SK-N-SH treated with all-trans-retinoic acid at 6 μM for 48 hours (cell line): ENCODE measurements at regions not wholly inside any gene's neighbourhood (a gene's known extent, or its start where the extent isn't known, plus 50 kb on each side); places are given as distances from the start of the nearest gene placed in this dataset.
"Not testable (repeated sequence)": the region's sequence is repeated elsewhere in the genome, so short reads cannot be mapped to it uniquely, and the experiment has no call there.

Experiments used
- ATAC-seq: fragments of 200-7000 bp; cut with Tn5 transposase; 3 replicates; pipeline ENCODE4 v1.9.1; 2020; ENCODE audit warnings: mild to moderate bottlenecking, moderate library complexity
- ARNTL ChIP-seq: fragments of 450-650 bp; formaldehyde crosslinking; IDR thresholded peaks from 2 replicates; pipeline ENCODE4 v1.5.0; 2020; ENCODE audit warnings: low read depth, mild to moderate bottlenecking, moderate library complexity, borderline replicate concordance
- BACH2 ChIP-seq: fragments of 250-450 bp; sonication (Bioruptor Pico); IDR thresholded peaks from 2 replicates; pipeline ENCODE4 v1.9.0; 2021; ENCODE audit warnings: mild to moderate bottlenecking, borderline replicate concordance
- CSDC2 ChIP-seq: fragments of 250-450 bp; sonication (Bioruptor Pico); IDR thresholded peaks from 2 replicates; pipeline ENCODE4 v1.5.0; 2020; ENCODE audit warnings: mild to moderate bottlenecking, moderate library complexity
- GLIS3 ChIP-seq: fragments of 250-450 bp; sonication (Bioruptor Pico); IDR thresholded peaks from 2 replicates; pipeline ENCODE4 v1.5.0; 2020; ENCODE audit warnings: mild to moderate bottlenecking, moderate library complexity
- ISL1 ChIP-seq: fragments of 250-450 bp; sonication (Bioruptor Pico); IDR thresholded peaks from 2 replicates; pipeline ENCODE4 v2.1.2; 2022; ENCODE audit warnings: mild to moderate bottlenecking, moderate library complexity
- OSR1 ChIP-seq: fragments of 250-450 bp; sonication (Bioruptor Pico); IDR thresholded peaks from 2 replicates; pipeline ENCODE4 v1.8.0; 2022; ENCODE audit warnings: moderate library complexity, mild to moderate bottlenecking, inconsistent platforms
- PPARA ChIP-seq: fragments of 250-450 bp; sonication (Bioruptor Pico); IDR thresholded peaks from 2 replicates; pipeline ENCODE4 v1.5.0; 2020; ENCODE audit warnings: mild to moderate bottlenecking, borderline replicate concordance
- RARB ChIP-seq: fragments of 250-450 bp; sonication (Bioruptor Pico); IDR thresholded peaks from 2 replicates; pipeline ENCODE4 v1.8.0; 2021; ENCODE audit warnings: mild to moderate bottlenecking, moderate library complexity
- SNAI2 ChIP-seq: fragments of 250-450 bp; sonication (Bioruptor Pico); IDR thresholded peaks from 2 replicates; pipeline ENCODE4 v1.5.0; 2020; ENCODE audit warnings: mild to moderate bottlenecking, moderate library complexity
- TCF4 ChIP-seq: fragments of 250-450 bp; sonication (Bioruptor Pico); IDR thresholded peaks from 2 replicates; pipeline ENCODE4 v1.8.0; 2021; ENCODE audit warnings: mild to moderate bottlenecking, moderate library complexity, borderline replicate concordance
- ZC3H10 ChIP-seq: fragments of 250-450 bp; sonication (Bioruptor Pico); IDR thresholded peaks from 2 replicates; pipeline ENCODE4 v1.5.1; 2021; ENCODE audit warnings: mild to moderate bottlenecking, moderate library complexity
- ZFP3 ChIP-seq: fragments of 250-450 bp; sonication (Bioruptor Pico); IDR thresholded peaks from 2 replicates; pipeline ENCODE4 v1.5.0; 2020; ENCODE audit warnings: mild to moderate bottlenecking, moderate library complexity
- ZFP30 ChIP-seq: fragments of 450-650 bp; formaldehyde crosslinking; IDR thresholded peaks from 2 replicates; pipeline ENCODE4 v1.5.0; 2022; ENCODE audit warnings: mild to moderate bottlenecking, moderate library complexity
- ZNF565 ChIP-seq: fragments of 450-650 bp; formaldehyde crosslinking; conservative IDR thresholded peaks from 2 replicates; pipeline ENCODE4 v1.5.0; 2020; ENCODE audit warnings: low read depth, mild to moderate bottlenecking, moderate library complexity
- ZNF70 ChIP-seq: fragments of 450-650 bp; formaldehyde crosslinking; IDR thresholded peaks from 2 replicates; pipeline ENCODE4 v1.5.0; 2020; ENCODE audit warnings: mild to moderate bottlenecking, moderate library complexity
- ZNF8 ChIP-seq: fragments of 450-650 bp; formaldehyde crosslinking; IDR thresholded peaks from 2 replicates; pipeline ENCODE4 v1.5.0; 2020; ENCODE audit warnings: mild to moderate bottlenecking, moderate library complexity
- TF ChIP-seq, protein P1 (sequence below): fragments of 250-450 bp; sonication (Bioruptor Pico); IDR thresholded peaks from 2 replicates; pipeline ENCODE4 v1.5.1; 2020; ENCODE audit warnings: low read depth, mild to moderate bottlenecking, moderate library complexity
- TF ChIP-seq, protein P2 (sequence below): fragments of 250-450 bp; sonication (Bioruptor Pico); IDR thresholded peaks from 2 replicates; pipeline ENCODE4 v1.8.0; 2021; ENCODE audit warnings: low read depth, mild to moderate bottlenecking, moderate library complexity, borderline replicate concordance
- TF ChIP-seq, protein P3 (sequence below): fragments of 250-450 bp; sonication (Bioruptor Pico); IDR thresholded peaks from 2 replicates; pipeline ENCODE4 v1.8.0; 2020; ENCODE audit warnings: mild to moderate bottlenecking, moderate library complexity, borderline replicate concordance
- TF ChIP-seq, protein P4 (sequence below): fragments of 250-450 bp; sonication (Bioruptor Pico); IDR thresholded peaks from 2 replicates; pipeline ENCODE4 v1.5.0; 2020; ENCODE audit warnings: mild to moderate bottlenecking, moderate library complexity

DNA sequence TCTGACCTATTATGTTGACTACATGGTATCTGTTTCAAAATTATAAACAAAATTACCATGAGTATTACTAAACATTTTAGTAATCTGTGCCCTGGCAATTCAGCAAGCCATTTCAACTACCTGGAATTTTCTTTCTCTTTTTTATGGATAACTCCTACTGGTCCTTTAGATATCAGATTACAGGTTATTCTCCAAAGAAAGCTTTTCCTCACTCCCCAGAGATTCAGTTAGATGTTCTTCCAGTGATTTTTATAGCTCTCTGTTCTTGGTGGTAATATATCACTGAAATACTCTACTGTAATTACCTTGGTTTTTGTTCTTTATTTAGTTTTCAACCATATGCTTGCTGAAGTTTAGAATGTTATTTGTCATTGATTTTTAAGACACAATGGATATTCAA is 930.2 kb upstream of the FOXG1 start:
- TF ChIP-seq ZNF70 (no peak), TCF4 (CRISPR knock-in tag) (no peak), OSR1 (CRISPR knock-in tag) (no peak), ZNF8 (CRISPR knock-in tag) (no peak), ZNF565 (no peak), PPARA (CRISPR knock-in tag) (no peak), ISL1 (CRISPR knock-in tag) (no peak), RARB (no peak), ARNTL (CRISPR knock-in tag) (no peak), CSDC2 (CRISPR knock-in tag) (no peak), SNAI2 (CRISPR knock-in tag) (no peak), ZC3H10 (CRISPR knock-in tag) (no peak), ZFP30 (CRISPR knock-in tag) (no peak), ZFP3 (CRISPR knock-in tag) (no peak), GLIS3 (CRISPR knock-in tag) (no peak)
- TF ChIP-seq, protein P1, sequence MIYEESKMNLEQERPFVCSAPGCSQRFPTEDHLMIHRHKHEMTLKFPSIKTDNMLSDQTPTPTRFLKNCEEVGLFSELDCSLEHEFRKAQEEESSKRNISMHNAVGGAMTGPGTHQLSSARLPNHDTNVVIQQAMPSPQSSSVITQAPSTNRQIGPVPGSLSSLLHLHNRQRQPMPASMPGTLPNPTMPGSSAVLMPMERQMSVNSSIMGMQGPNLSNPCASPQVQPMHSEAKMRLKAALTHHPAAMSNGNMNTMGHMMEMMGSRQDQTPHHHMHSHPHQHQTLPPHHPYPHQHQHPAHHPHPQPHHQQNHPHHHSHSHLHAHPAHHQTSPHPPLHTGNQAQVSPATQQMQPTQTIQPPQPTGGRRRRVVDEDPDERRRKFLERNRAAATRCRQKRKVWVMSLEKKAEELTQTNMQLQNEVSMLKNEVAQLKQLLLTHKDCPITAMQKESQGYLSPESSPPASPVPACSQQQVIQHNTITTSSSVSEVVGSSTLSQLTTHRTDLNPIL = no peak
- TF ChIP-seq, protein P2, sequence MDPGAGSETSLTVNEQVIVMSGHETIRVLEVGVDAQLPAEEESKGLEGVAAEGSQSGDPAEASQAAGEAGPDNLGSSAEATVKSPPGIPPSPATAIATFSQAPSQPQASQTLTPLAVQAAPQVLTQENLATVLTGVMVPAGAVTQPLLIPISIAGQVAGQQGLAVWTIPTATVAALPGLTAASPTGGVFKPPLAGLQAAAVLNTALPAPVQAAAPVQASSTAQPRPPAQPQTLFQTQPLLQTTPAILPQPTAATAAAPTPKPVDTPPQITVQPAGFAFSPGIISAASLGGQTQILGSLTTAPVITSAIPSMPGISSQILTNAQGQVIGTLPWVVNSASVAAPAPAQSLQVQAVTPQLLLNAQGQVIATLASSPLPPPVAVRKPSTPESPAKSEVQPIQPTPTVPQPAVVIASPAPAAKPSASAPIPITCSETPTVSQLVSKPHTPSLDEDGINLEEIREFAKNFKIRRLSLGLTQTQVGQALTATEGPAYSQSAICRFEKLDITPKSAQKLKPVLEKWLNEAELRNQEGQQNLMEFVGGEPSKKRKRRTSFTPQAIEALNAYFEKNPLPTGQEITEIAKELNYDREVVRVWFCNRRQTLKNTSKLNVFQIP (CRISPR knock-in tag) = no peak
- TF ChIP-seq, protein P3, sequence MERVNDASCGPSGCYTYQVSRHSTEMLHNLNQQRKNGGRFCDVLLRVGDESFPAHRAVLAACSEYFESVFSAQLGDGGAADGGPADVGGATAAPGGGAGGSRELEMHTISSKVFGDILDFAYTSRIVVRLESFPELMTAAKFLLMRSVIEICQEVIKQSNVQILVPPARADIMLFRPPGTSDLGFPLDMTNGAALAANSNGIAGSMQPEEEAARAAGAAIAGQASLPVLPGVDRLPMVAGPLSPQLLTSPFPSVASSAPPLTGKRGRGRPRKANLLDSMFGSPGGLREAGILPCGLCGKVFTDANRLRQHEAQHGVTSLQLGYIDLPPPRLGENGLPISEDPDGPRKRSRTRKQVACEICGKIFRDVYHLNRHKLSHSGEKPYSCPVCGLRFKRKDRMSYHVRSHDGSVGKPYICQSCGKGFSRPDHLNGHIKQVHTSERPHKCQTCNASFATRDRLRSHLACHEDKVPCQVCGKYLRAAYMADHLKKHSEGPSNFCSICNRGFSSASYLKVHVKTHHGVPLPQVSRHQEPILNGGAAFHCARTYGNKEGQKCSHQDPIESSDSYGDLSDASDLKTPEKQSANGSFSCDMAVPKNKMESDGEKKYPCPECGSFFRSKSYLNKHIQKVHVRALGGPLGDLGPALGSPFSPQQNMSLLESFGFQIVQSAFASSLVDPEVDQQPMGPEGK (CRISPR knock-in tag) = no peak
- TF ChIP-seq, all 23 proteins: peak for 0
- ATAC-seq = no peak

DNA sequence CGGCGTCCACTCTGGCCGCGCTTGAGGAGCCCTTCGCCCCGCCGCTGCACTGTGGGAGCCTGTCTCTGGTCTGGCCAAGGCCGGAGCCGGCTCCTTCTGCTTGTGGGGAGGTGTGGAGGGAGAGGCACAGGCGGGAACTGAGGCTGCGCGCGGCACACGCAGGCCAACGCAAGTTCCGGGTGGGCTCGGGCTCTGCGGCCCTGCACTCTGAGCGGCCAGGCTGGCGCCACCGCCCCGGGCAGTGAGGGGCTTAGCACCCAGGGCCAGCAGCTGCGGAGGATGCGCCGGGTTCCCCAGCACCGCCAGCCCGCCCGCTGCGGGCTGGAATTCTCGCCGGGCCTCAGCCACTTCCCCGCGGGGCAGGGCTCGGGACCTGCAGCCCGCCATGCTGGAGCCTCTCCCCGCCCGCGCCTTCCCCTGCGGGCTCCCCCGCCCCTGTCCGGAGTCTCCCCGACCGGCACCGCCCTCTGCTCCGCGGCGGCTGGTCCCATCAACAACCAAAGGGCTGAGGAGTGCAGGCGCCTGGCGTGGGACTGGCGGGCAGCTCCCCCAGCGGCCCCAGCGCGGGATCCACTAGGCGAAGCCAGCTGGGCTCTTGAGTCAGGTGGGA is 921.2 kb upstream of the FOXG1 start:
- peak; percentile 99 for ATAC-seq

DNA sequence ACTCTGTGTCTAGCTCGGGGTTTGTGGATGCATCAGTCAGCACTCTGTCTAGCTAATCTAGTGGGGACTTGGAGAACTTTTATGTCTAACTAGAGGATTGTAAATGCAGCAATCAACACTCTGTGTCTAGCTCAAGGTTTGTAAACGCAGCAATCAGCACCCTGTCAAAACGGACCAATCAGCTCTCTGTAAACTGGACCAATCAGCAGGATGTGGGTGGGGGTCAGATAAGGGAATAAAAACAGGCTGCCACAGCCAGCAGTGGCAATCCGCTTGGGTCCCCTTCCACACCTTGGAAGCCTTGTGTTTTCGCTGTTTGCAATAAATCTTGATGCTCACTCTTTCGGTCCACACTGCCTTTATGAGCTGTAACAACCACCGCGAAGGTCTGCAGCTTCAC is 920.7 kb upstream of the FOXG1 start:
- peak; percentile 45 for ATAC-seq

More for the DNA sequence above, 921.2 kb upstream of the FOXG1 start:
- TF ChIP-seq ARNTL (CRISPR knock-in tag) = no peak
- no peak for TF ChIP-seq CSDC2 (CRISPR knock-in tag)
- no peak for TF ChIP-seq BACH2 (CRISPR knock-in tag)
- TF ChIP-seq PPARA (CRISPR knock-in tag) = no peak
- no peak for TF ChIP-seq RARB
- TF ChIP-seq ZNF565 = no peak

DNA sequence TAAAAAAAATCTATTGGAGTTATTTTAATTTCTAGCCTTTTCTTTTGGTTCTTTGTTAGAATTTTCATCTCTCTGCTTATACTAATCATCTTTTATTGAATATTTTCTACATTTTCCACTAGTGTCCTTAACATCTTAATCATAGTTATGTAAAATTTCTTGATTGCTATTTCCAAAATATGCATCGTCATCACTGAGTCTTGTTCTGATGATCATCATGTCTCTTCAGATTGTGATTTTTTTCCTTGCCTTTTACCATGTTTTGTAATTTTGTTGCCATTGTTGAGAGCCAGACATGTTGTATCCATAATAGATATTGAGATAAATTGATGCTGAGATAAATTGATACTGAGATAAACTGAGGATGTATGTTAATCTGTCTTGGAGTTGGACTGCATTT is 919.1 kb upstream of the FOXG1 start:
- not testable (repeated sequence) for ATAC-seq

More for the DNA sequence above, 920.7 kb upstream of the FOXG1 start:
- TF ChIP-seq PPARA (CRISPR knock-in tag) (no peak), ZFP3 (CRISPR knock-in tag) (no peak), OSR1 (CRISPR knock-in tag) (no peak), ZNF565 (no peak), GLIS3 (CRISPR knock-in tag) (no peak), BACH2 (CRISPR knock-in tag) (no peak), RARB (no peak), ZNF70 (no peak), ZNF8 (CRISPR knock-in tag) (no peak)
- TF ChIP-seq, protein P4, sequence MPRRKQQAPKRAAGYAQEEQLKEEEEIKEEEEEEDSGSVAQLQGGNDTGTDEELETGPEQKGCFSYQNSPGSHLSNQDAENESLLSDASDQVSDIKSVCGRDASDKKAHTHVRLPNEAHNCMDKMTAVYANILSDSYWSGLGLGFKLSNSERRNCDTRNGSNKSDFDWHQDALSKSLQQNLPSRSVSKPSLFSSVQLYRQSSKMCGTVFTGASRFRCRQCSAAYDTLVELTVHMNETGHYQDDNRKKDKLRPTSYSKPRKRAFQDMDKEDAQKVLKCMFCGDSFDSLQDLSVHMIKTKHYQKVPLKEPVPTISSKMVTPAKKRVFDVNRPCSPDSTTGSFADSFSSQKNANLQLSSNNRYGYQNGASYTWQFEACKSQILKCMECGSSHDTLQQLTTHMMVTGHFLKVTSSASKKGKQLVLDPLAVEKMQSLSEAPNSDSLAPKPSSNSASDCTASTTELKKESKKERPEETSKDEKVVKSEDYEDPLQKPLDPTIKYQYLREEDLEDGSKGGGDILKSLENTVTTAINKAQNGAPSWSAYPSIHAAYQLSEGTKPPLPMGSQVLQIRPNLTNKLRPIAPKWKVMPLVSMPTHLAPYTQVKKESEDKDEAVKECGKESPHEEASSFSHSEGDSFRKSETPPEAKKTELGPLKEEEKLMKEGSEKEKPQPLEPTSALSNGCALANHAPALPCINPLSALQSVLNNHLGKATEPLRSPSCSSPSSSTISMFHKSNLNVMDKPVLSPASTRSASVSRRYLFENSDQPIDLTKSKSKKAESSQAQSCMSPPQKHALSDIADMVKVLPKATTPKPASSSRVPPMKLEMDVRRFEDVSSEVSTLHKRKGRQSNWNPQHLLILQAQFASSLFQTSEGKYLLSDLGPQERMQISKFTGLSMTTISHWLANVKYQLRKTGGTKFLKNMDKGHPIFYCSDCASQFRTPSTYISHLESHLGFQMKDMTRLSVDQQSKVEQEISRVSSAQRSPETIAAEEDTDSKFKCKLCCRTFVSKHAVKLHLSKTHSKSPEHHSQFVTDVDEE (CRISPR knock-in tag) = no peak
- TF ChIP-seq, protein P2 (CRISPR knock-in tag) = no peak
- TF ChIP-seq, protein P1 = no peak

DNA sequence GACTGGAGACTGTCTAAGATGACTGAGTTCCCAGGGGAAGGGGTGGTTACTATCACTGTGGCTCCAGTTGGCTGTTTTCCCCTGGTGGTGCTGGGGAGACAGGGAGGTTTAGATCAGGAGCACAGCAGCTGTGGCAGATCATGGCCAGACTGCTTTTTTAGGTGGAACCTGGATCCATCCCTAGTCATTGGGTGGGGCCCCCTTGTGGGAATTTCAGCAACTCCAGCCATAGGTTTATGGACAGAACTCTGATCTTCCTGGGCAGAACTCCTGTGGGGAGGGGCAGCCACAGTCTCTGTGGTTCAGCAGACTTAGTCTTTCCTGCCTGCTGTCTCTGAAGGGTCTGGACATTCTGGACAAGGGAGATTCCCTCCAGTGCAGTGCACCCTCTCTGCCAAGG is 917.4 kb upstream of the FOXG1 start:
- ATAC-seq = not testable (repeated sequence)
